Activated CD8-positive, alpha-beta T cell treated with anti-CD3 and anti-CD28 coated beads, Interleukin-2, amount 10 ng/mL, durations not matched to agents 7 days and 5 days (primary cell): ENCODE measurements at regions not wholly inside any gene's neighbourhood (a gene's known extent, or its start where the extent isn't known, plus 50 kb on each side); places are given as distances from the start of the nearest gene placed in this dataset.

Source experiments
- ATAC-seq: fragments of 150-1000 bp; cut with Tn5 transposase; one replicate; pipeline ENCODE4 v1.10.0; 2021; ENCODE audit warnings: moderate library complexity
- CTCF ChIA-PET: fragments of 350-600 bp; sonication (Branson Sonifier 250); formaldehyde crosslinking; loops from one replicate; lab custom pipeline; 2021; ENCODE audit warnings: antibody characterized with exemption; lab: Charles Lee
- POLR2A ChIA-PET: fragments of 350-600 bp; sonication (Branson Sonifier 250); formaldehyde crosslinking; loops from one replicate; lab custom pipeline; 2021; ENCODE audit warnings: antibody characterized with exemption; lab: Charles Lee
- DNase-seq: peaks from one replicate; pipeline ENCODE4 v3.0.0-alpha.2; 2020
- H3K27ac Mint-ChIP-seq: one replicate; pipeline ENCODE4 v1.8.0; 2021; ENCODE audit warnings: mild to moderate bottlenecking, mixed read lengths
- H3K27me3 Mint-ChIP-seq: one replicate; pipeline ENCODE4 v1.8.0; 2021; ENCODE audit warnings: low read depth, mixed read lengths
- H3K36me3 Mint-ChIP-seq: one replicate; pipeline ENCODE4 v1.8.0; 2021; ENCODE audit warnings: low read depth, mixed read lengths
- H3K4me1 Mint-ChIP-seq: one replicate; pipeline ENCODE4 v1.8.0; 2021; ENCODE audit warnings: low read depth, mixed read lengths
- H3K4me3 Mint-ChIP-seq: one replicate; pipeline ENCODE4 v1.8.0; 2021; ENCODE audit warnings: mild to moderate bottlenecking, mixed read lengths
- H3K9me3 Mint-ChIP-seq: one replicate; pipeline ENCODE4 v1.8.0; 2022; ENCODE audit warnings: mixed read lengths; ENCODE audit not compliant: insufficient read depth

GRCh38 chr2:116717832-116718231, 1096.7 kb upstream of the DDX18 start:
- no peak overlapping the region for H3K27ac Mint-ChIP-seq
- H3K9me3 Mint-ChIP-seq: peaks cover 10% of the 10 kb centered on the region
- no peak overlapping the region for H3K4me3 Mint-ChIP-seq
- H3K27me3 Mint-ChIP-seq: no peaks in the 10 kb centered on the region
- ChIA-PET POLR2A (no interaction called here), CTCF (no interaction called here)
- H3K36me3 Mint-ChIP-seq: no peaks in the 10 kb centered on the region
- DNase-seq: no peak
- H3K4me1 Mint-ChIP-seq: no peaks in the 10 kb centered on the region
- no peak for ATAC-seq

- Mint-ChIP-seq H3K4me1 (no peaks in the 10 kb centered on the region), H3K27me3 (no peaks in the 10 kb centered on the region), H3K9me3 (peaks cover 4% of the 10 kb centered on the region), H3K27ac (no peak overlapping the region), H3K36me3 (no peaks in the 10 kb centered on the region), H3K4me3 (no peak overlapping the region)
- ChIA-PET POLR2A (no interaction called here), CTCF (no interaction called here)
- ATAC-seq (no peak), DNase-seq (no peak)
Measured at GRCh38 chr2:116718451-116718850, 1096.0 kb upstream of the DDX18 start.

DNA sequence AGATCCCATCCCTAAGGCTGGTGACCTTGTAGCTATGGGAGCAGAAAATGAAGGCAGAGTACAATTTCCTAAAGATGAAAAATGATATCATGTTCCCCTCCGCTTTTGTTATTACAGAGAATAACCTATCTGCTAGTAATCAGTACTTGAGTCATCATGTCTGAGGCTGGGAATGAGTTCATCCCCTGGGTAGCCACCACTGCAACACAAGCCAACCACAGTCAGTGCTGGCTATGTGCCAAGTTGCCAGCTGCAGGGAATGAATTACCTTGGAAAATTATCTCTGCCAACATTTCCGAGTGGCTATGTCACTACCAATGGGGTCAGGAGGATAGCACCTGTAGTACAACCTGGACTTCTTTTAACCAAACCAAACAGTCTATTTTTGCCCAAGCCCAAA, 1094.7 kb upstream of the DDX18 start:
- Mint-ChIP-seq H3K4me1 (no peaks in the 10 kb centered on the region), H3K27ac (no peak overlapping the region), H3K27me3 (no peaks in the 10 kb centered on the region), H3K9me3 (peaks cover 4% of the 10 kb centered on the region), H3K4me3 (no peak overlapping the region), H3K36me3 (no peaks in the 10 kb centered on the region)
- ATAC-seq: no peak
- ChIA-PET POLR2A (no interaction called here), CTCF (no interaction called here)
- DNase-seq: no peak

GRCh38 chr2:116724550-116724949, 1089.9 kb upstream of the DDX18 start:
- POLR2A ChIA-PET: no interaction called here
- Mint-ChIP-seq H3K36me3 (no peaks in the 10 kb centered on the region), H3K4me1 (no peaks in the 10 kb centered on the region), H3K27me3 (no peaks in the 10 kb centered on the region), H3K4me3 (no peak overlapping the region), H3K9me3 (no peaks in the 10 kb centered on the region), H3K27ac (no peak overlapping the region)
- no peak for DNase-seq
- CTCF ChIA-PET: no interaction called here
- ATAC-seq: no peak

- ChIA-PET CTCF (no interaction called here), POLR2A (no interaction called here)
- no peaks in the 10 kb centered on the region for H3K9me3 Mint-ChIP-seq
- ATAC-seq: no peak
- H3K4me1 Mint-ChIP-seq: no peaks in the 10 kb centered on the region
- H3K27ac Mint-ChIP-seq: no peak overlapping the region
- no peak for DNase-seq
- no peaks in the 10 kb centered on the region for H3K36me3 Mint-ChIP-seq
- no peaks in the 10 kb centered on the region for H3K27me3 Mint-ChIP-seq
- no peak overlapping the region for H3K4me3 Mint-ChIP-seq
Measured at GRCh38 chr2:116732322-116732721, 1082.2 kb upstream of the DDX18 start.

- CTCF ChIA-PET: interaction anchor here (0.7 kb wide), 1 partner anchor 25 kb away, joined by 3 read pairs; no protein-coding TSS in a partner anchor
- Mint-ChIP-seq H3K27ac (no peak overlapping the region), H3K4me3 (no peak overlapping the region), H3K36me3 (no peaks in the 10 kb centered on the region), H3K27me3 (no peaks in the 10 kb centered on the region), H3K4me1 (no peaks in the 10 kb centered on the region), H3K9me3 (no peaks in the 10 kb centered on the region)
- POLR2A ChIA-PET: no interaction called here
- ATAC-seq (no peak), DNase-seq (no peak)
Measured at GRCh38 chr2:116733699-116734098, 1080.8 kb upstream of the DDX18 start.

GRCh38 chr2:116737951-116738350, 1076.5 kb upstream of the DDX18 start:
- H3K4me3 Mint-ChIP-seq: no peak overlapping the region
- ChIA-PET POLR2A (no interaction called here), CTCF (no interaction called here)
- no peaks in the 10 kb centered on the region for H3K27me3 Mint-ChIP-seq
- DNase-seq: no peak
- no peaks in the 10 kb centered on the region for H3K36me3 Mint-ChIP-seq
- peaks cover 10% of the 10 kb centered on the region for H3K9me3 Mint-ChIP-seq
- H3K27ac Mint-ChIP-seq: no peak overlapping the region
- no peak for ATAC-seq
- no peaks in the 10 kb centered on the region for H3K4me1 Mint-ChIP-seq

- DNase-seq: no peak
- Mint-ChIP-seq H3K4me1 (no peaks in the 10 kb centered on the region), H3K27me3 (no peaks in the 10 kb centered on the region), H3K9me3 (peaks cover 6% of the 10 kb centered on the region), H3K36me3 (no peaks in the 10 kb centered on the region), H3K27ac (no peak overlapping the region), H3K4me3 (no peak overlapping the region)
- ChIA-PET POLR2A (no interaction called here), CTCF (no interaction called here)
- ATAC-seq: no peak
Measured at GRCh38 chr2:116747103-116747502, 1067.4 kb upstream of the DDX18 start.

GRCh38 chr2:116749994-116750393, 1064.5 kb upstream of the DDX18 start:
- ChIA-PET POLR2A (no interaction called here), CTCF (no interaction called here)
- Mint-ChIP-seq H3K27me3 (no peaks in the 10 kb centered on the region), H3K27ac (no peak overlapping the region), H3K36me3 (no peaks in the 10 kb centered on the region), H3K4me1 (no peaks in the 10 kb centered on the region), H3K4me3 (no peak overlapping the region), H3K9me3 (peaks cover 11% of the 10 kb centered on the region)
- DNase-seq (no peak), ATAC-seq (no peak)

DNA sequence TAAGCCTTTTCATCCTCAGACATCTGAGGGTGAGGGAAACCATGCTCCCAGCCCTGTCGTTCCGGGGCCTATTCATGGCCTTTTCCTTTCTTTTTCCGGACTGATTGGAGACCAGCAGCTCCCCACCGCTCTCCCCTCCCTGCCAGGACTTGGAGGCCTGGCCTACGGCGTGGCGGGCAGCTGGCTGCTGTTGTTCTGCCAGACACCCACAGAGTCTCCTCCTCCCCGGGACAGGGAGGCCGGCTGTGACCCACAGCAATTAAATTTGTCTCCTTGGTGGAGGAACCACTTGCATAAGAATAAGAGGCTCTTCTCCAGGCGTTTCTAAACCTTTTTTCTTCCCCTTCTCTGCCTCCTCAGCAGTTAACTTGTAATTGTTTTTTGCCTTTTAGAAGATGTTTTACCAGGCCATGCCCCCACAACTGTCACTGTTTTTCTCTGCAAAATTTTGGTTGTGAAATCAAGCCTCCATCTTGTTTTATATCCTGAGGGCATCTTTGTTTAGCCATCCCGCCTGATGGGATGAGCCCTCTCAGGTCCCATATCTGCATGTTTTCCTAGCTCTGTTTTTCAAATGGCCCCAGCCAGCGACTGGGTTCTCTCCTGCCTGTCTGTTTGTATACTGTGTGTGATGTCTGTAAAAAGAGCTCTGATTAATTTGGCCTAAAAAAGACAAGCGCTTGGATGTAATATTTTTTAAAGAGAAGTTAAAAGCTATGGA, 1060.0 kb upstream of the DDX18 start:
- H3K27ac Mint-ChIP-seq: no peak overlapping the region
- POLR2A ChIA-PET: no interaction called here
- H3K36me3 Mint-ChIP-seq: no peaks in the 10 kb centered on the region
- H3K4me1 Mint-ChIP-seq: no peaks in the 10 kb centered on the region
- CTCF ChIA-PET: no interaction called here
- no peaks in the 10 kb centered on the region for H3K27me3 Mint-ChIP-seq
- H3K9me3 Mint-ChIP-seq: peaks cover 15% of the 10 kb centered on the region
- DNase-seq (no peak), ATAC-seq (no peak)
- H3K4me3 Mint-ChIP-seq: no peak overlapping the region

DNA sequence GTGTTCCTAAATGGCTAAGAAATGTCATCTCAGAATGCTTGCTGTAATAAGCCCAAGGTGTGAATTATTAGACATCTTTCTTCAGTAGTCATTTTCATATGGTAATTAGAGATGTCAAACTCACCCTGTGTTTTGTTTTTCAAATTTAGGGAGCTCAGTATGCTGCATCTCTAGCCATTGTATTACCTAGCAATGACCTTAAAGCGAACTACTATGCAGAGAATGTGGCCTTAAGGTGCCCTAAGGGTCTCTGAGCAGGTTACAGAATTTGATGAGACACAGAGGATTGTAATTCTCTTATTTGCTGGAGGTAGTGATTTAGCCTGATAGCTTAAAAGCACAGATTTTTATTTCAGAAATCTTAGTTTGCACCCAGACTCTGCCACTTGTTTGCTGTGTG, 1052.6 kb upstream of the DDX18 start:
- H3K9me3 Mint-ChIP-seq: peaks cover 8% of the 10 kb centered on the region
- no peak overlapping the region for H3K4me3 Mint-ChIP-seq
- no peaks in the 10 kb centered on the region for H3K4me1 Mint-ChIP-seq
- ChIA-PET CTCF (no interaction called here), POLR2A (no interaction called here)
- no peaks in the 10 kb centered on the region for H3K27me3 Mint-ChIP-seq
- no peak for ATAC-seq
- H3K27ac Mint-ChIP-seq: no peak overlapping the region
- no peak for DNase-seq
- H3K36me3 Mint-ChIP-seq: no peaks in the 10 kb centered on the region

GRCh38 chr2:116769514-116769913, 1045.0 kb upstream of the DDX18 start:
- Mint-ChIP-seq H3K4me3 (no peak overlapping the region), H3K4me1 (no peaks in the 10 kb centered on the region), H3K27ac (no peak overlapping the region), H3K36me3 (no peaks in the 10 kb centered on the region), H3K27me3 (no peaks in the 10 kb centered on the region), H3K9me3 (peaks cover 12% of the 10 kb centered on the region)
- ATAC-seq (no peak), DNase-seq (no peak)
- CTCF ChIA-PET: no interaction called here
- POLR2A ChIA-PET: no interaction called here

- Mint-ChIP-seq H3K36me3 (no peaks in the 10 kb centered on the region), H3K4me3 (no peak overlapping the region), H3K9me3 (peaks cover 20% of the 10 kb centered on the region), H3K27ac (no peak overlapping the region), H3K4me1 (no peaks in the 10 kb centered on the region), H3K27me3 (no peaks in the 10 kb centered on the region)
- POLR2A ChIA-PET: no interaction called here
- DNase-seq (no peak), ATAC-seq (no peak)
- CTCF ChIA-PET: no interaction called here
Measured at GRCh38 chr2:116776556-116776955, 1037.9 kb upstream of the DDX18 start.
